GM23248 (cell line): ENCODE measurements at regions not wholly inside any gene's neighbourhood (a gene's known extent, or its start where the extent isn't known, plus 50 kb on each side); places are given as distances from the start of the nearest gene placed in this dataset.

Source experiments
- EZH2 ChIP-seq: fragments of 200-600 bp; sonication (generic); IDR thresholded peaks from 2 replicates; pipeline ENCODE4 v1.6.1; 2018; ENCODE audit warnings: antibody characterized with exemption, mild to moderate bottlenecking; ENCODE audit not compliant: insufficient read depth, poor library complexity, severe bottlenecking
- EZH2phosphoT487 ChIP-seq: fragments of 200-600 bp; sonication (generic); IDR thresholded peaks from 2 replicates; pipeline ENCODE4 v1.6.1; 2018; ENCODE audit warnings: antibody characterized with exemption, moderate library complexity, mild to moderate bottlenecking, low read depth; ENCODE audit not compliant: insufficient read depth

DNA sequence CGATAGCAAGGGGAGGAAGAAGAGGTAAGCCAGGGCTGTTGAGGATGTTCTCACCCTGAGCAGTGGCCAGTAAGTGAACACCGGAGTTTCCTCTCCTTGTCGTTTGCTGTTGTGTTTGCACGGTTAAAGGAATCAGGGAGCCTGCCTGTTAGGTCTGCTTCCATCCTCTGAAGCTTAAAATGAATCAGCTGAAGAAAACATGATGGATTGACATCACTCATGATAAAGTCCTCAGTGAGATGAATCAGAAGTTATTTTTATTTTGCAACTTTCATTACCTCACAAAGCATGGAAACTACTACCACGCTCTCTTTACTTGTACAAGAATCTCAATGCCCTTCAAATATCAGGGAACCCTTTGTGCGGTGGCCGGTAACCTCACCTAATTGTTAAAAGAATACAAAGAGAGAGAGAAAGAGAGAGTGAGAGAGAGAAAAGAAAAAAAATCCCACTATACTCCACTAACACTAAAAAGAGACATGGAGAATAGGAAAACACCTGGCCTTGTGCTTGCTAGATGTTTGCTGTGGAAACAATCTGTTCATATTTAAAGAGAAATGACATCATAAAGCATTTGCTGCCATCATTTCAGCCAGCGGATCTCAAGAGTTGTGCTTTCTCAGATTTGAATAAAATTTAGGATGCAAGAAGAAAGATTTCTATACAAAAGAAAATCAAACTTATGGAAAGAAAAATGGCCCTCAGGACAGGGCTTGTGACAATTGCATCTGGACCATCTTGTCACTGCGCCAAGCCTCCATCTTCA, 441.6 kb upstream of the SALL1 start:
- TF ChIP-seq EZH2 (no peak), EZH2phosphoT487 (no peak)
